NB4 (cell line): ENCODE measurements at regions not wholly inside any gene's neighbourhood (a gene's known extent, or its start where the extent isn't known, plus 50 kb on each side); places are given as distances from the start of the nearest gene placed in this dataset.

Source experiments
- DNase-seq: peaks from one replicate; pipeline ENCODE4 v3.0.0; 2010; ENCODE audit warnings: low read depth
- H3K4me3 ChIP-seq: one replicate; pipeline ENCODE4 v1.5.1; 2011; ENCODE audit warnings: mild to moderate bottlenecking, low read depth, low read length, moderate library complexity
- MYC ChIP-seq: IDR thresholded peaks from 2 replicates; pipeline ENCODE4 v1.6.1; 2011; ENCODE audit warnings: low read depth, low read length
- POLR2A ChIP-seq: IDR thresholded peaks from 2 replicates; pipeline ENCODE4 v1.6.1; 2011; ENCODE audit warnings: mild to moderate bottlenecking; ENCODE audit not compliant: insufficient read length; ENCODE audit errors: extremely low read depth
- TF ChIP-seq, protein P1 (sequence below): IDR thresholded peaks from one replicate; pipeline ENCODE4 v1.5.1; 2012; ENCODE audit warnings: low read depth, low read length
- TF ChIP-seq, protein P2 (sequence below): IDR thresholded peaks from 2 replicates; pipeline ENCODE4 v1.6.1; 2011; ENCODE audit warnings: low read depth, low read length

DNA sequence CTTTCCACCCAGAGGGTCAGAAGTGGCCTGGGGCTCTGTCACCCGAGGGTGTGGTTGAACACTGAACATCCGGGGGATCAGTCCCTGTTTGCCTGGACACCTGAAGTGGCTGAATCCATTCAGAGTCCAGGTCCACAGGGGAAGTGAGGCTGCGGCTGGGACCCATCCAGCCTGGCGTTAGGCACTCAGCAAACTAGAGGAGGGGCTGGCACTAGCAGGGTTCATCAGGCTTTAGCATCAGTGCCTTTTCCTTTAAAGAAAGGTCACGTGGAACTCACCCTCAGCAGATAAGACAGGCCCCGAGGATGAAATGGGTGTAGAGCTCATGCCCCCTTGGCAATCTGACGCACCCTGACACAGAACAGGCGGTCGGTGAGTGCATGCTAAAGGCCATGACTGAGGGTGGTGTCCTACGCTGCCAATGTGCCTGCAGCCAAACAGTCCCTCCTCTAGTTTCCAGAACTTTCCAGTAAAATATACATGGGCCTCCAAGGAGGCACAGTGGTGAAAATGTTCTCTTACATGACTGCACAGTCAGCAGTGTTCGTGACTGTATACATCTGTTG, 72.4 kb upstream of the ARHGEF7 start:
- DNase-seq: no peak
- TF ChIP-seq, protein P1, sequence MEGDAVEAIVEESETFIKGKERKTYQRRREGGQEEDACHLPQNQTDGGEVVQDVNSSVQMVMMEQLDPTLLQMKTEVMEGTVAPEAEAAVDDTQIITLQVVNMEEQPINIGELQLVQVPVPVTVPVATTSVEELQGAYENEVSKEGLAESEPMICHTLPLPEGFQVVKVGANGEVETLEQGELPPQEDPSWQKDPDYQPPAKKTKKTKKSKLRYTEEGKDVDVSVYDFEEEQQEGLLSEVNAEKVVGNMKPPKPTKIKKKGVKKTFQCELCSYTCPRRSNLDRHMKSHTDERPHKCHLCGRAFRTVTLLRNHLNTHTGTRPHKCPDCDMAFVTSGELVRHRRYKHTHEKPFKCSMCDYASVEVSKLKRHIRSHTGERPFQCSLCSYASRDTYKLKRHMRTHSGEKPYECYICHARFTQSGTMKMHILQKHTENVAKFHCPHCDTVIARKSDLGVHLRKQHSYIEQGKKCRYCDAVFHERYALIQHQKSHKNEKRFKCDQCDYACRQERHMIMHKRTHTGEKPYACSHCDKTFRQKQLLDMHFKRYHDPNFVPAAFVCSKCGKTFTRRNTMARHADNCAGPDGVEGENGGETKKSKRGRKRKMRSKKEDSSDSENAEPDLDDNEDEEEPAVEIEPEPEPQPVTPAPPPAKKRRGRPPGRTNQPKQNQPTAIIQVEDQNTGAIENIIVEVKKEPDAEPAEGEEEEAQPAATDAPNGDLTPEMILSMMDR: no peak
- TF ChIP-seq POLR2A: no peak
- no peak for TF ChIP-seq MYC
- TF ChIP-seq, protein P2, sequence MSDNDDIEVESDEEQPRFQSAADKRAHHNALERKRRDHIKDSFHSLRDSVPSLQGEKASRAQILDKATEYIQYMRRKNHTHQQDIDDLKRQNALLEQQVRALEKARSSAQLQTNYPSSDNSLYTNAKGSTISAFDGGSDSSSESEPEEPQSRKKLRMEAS: no peak
- H3K4me3 ChIP-seq: no peak overlapping the region

GRCh38 chr13:111040830-111041229, 74.3 kb upstream of the ARHGEF7 start:
- no peak for DNase-seq
- no peak overlapping the region for H3K4me3 ChIP-seq
- TF ChIP-seq POLR2A (no peak), MYC (no peak)
- TF ChIP-seq, protein P1: no peak
- TF ChIP-seq, protein P2: no peak

GRCh38 chr13:111039735-111040134, 75.4 kb upstream of the ARHGEF7 start:
- TF ChIP-seq, protein P2: no peak
- no peak for TF ChIP-seq MYC
- TF ChIP-seq, protein P1: no peak
- no peak for TF ChIP-seq POLR2A
- H3K4me3 ChIP-seq: no peak overlapping the region
- no peak for DNase-seq

GRCh38 chr13:111038887-111039286, 76.2 kb upstream of the ARHGEF7 start:
- TF ChIP-seq, protein P1: no peak
- H3K4me3 ChIP-seq: no peak overlapping the region
- DNase-seq: no peak

- TF ChIP-seq, protein P1: no peak
- TF ChIP-seq POLR2A (no peak), MYC (no peak)
- TF ChIP-seq, protein P2: no peak
- no peak for DNase-seq
- no peak overlapping the region for H3K4me3 ChIP-seq
Measured at GRCh38 chr13:111037927-111038326, 77.2 kb upstream of the ARHGEF7 start.

- no peak for DNase-seq
- TF ChIP-seq, protein P1: no peak
- TF ChIP-seq POLR2A: no peak
- no peak for TF ChIP-seq MYC
- TF ChIP-seq, protein P2: no peak
- H3K4me3 ChIP-seq: no peak overlapping the region
Measured at GRCh38 chr13:111036665-111037064, 78.4 kb upstream of the ARHGEF7 start.
